ENCODE measurements at regions not wholly inside any gene's neighbourhood (a gene's known extent, or its start where the extent isn't known, plus 50 kb on each side); places are given as distances from the start of the nearest gene placed in this dataset.

DNA sequence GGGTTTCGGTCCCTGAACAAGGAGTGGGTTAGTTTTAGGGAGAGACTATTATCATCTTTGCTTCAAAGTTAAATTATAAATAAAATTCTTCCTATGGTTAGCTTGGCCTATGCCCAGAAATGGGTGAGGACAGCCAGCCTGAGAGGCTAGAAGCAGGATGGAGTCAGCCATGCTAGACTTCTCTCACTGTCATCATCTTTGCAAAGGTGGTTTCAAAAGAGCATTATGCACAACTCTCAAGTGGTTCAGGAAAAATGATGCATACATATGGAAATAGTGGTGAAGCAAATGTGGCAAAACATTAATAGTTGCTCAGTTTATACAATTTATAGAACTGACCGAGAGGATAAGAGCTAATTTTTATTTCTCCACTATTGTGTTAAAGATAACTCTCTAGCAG, 124.3 kb upstream of the FOXN2 start:
- no peak for TF ChIP-seq FOXM1 (IDR thresholded peaks at IDR 0.05; ENCODE audit: borderline replicate concordance, low read depth)
- TF ChIP-seq EP300 (IDR thresholded peaks at IDR 0.05; ENCODE audit: borderline replicate concordance): no peak
- no peak for TF ChIP-seq TCF12 (IDR thresholded peaks at IDR 0.05; ENCODE audit: low read depth)
- TF ChIP-seq, protein P1, sequence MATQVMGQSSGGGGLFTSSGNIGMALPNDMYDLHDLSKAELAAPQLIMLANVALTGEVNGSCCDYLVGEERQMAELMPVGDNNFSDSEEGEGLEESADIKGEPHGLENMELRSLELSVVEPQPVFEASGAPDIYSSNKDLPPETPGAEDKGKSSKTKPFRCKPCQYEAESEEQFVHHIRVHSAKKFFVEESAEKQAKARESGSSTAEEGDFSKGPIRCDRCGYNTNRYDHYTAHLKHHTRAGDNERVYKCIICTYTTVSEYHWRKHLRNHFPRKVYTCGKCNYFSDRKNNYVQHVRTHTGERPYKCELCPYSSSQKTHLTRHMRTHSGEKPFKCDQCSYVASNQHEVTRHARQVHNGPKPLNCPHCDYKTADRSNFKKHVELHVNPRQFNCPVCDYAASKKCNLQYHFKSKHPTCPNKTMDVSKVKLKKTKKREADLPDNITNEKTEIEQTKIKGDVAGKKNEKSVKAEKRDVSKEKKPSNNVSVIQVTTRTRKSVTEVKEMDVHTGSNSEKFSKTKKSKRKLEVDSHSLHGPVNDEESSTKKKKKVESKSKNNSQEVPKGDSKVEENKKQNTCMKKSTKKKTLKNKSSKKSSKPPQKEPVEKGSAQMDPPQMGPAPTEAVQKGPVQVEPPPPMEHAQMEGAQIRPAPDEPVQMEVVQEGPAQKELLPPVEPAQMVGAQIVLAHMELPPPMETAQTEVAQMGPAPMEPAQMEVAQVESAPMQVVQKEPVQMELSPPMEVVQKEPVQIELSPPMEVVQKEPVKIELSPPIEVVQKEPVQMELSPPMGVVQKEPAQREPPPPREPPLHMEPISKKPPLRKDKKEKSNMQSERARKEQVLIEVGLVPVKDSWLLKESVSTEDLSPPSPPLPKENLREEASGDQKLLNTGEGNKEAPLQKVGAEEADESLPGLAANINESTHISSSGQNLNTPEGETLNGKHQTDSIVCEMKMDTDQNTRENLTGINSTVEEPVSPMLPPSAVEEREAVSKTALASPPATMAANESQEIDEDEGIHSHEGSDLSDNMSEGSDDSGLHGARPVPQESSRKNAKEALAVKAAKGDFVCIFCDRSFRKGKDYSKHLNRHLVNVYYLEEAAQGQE (IDR thresholded peaks at IDR 0.05; ENCODE audit: low read depth): no peak
- TF ChIP-seq, protein P2, sequence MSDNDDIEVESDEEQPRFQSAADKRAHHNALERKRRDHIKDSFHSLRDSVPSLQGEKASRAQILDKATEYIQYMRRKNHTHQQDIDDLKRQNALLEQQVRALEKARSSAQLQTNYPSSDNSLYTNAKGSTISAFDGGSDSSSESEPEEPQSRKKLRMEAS (IDR thresholded peaks at IDR 0.05): no peak
- no peak for TF ChIP-seq NFIC (IDR thresholded peaks at IDR 0.05)
- TF ChIP-seq CREB1 (IDR thresholded peaks at IDR 0.05; ENCODE audit: low read depth): no peak
- TF ChIP-seq RAD21 (IDR thresholded peaks at IDR 0.05; ENCODE audit: low read depth): no peak
- no peak for TF ChIP-seq EGR1 (IDR thresholded peaks at IDR 0.05)
- TF ChIP-seq YY1 (IDR thresholded peaks at IDR 0.05; ENCODE audit: low read depth): no peak

DNA sequence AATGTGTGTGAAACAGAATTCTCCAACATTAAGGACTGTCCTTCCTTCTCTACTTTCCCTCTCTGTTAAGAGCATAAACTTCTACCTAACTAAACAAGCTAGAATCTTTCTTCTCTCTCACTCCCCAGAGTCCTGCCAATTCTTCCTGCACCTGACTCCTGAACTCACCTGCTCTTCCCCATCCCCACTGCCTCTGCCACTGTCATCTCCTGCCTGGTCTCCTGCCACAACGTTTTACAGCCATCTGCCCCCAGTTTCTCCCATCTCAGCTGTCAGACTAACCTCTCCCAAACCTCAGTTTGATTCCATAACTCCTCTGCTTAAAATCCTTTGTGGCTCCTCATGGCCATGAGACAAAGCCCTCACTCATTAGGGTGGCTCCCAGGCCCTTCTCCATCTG, 119.8 kb upstream of the FOXN2 start:
- TF ChIP-seq CREB1 (IDR thresholded peaks at IDR 0.05; ENCODE audit: low read depth): no peak
- TF ChIP-seq, protein P1 (IDR thresholded peaks at IDR 0.05; ENCODE audit: low read depth): no peak
- no peak for TF ChIP-seq CEBPB (IDR thresholded peaks at IDR 0.05)
- no peak for TF ChIP-seq ZBTB7A (IDR thresholded peaks at IDR 0.05; ENCODE audit: low read depth)
- TF ChIP-seq TCF12 (IDR thresholded peaks at IDR 0.05; ENCODE audit: low read depth): no peak
- TF ChIP-seq, protein P3, sequence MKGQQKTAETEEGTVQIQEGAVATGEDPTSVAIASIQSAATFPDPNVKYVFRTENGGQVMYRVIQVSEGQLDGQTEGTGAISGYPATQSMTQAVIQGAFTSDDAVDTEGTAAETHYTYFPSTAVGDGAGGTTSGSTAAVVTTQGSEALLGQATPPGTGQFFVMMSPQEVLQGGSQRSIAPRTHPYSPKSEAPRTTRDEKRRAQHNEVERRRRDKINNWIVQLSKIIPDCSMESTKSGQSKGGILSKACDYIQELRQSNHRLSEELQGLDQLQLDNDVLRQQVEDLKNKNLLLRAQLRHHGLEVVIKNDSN (IDR thresholded peaks at IDR 0.05): no peak
- no peak for TF ChIP-seq RAD21 (IDR thresholded peaks at IDR 0.05; ENCODE audit: low read depth)
- no peak for TF ChIP-seq EGR1 (IDR thresholded peaks at IDR 0.05)
- TF ChIP-seq TAF1 (IDR thresholded peaks at IDR 0.05; ENCODE audit: low read depth): no peak
- TF ChIP-seq NFIC (IDR thresholded peaks at IDR 0.05): no peak
- TF ChIP-seq, protein P2 (IDR thresholded peaks at IDR 0.05): no peak
- TF ChIP-seq YY1 (IDR thresholded peaks at IDR 0.05; ENCODE audit: low read depth): no peak

DNA sequence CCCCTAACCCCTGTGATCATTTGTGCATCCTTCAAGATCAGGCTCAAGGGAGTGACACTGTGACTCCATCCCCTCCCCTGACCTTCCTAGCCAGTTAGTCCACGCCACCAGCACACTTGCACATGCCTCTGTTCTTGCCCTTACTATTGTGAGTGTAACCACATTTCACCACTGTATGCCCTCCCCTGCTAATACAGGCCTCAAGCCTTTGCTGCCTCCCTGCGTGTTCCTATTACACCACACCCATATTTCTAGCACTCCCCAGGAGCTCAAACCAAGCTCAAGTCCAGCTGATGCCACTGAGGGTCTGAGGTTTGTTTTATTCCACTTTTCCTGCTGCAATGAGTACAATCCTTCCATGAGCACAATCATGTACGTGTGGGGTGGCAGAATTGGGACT, 119.3 kb upstream of the FOXN2 start:
- TF ChIP-seq, protein P1 (IDR thresholded peaks at IDR 0.05; ENCODE audit: low read depth): no peak
- TF ChIP-seq TAF1 (IDR thresholded peaks at IDR 0.05; ENCODE audit: low read depth) (no peak), EGR1 (IDR thresholded peaks at IDR 0.05) (no peak), CEBPB (IDR thresholded peaks at IDR 0.05) (no peak), EP300 (IDR thresholded peaks at IDR 0.05; ENCODE audit: borderline replicate concordance) (no peak), ZBTB7A (IDR thresholded peaks at IDR 0.05; ENCODE audit: low read depth) (no peak), TEAD4 (IDR thresholded peaks at IDR 0.05) (no peak), FOXM1 (IDR thresholded peaks at IDR 0.05; ENCODE audit: borderline replicate concordance, low read depth) (no peak)

DNA sequence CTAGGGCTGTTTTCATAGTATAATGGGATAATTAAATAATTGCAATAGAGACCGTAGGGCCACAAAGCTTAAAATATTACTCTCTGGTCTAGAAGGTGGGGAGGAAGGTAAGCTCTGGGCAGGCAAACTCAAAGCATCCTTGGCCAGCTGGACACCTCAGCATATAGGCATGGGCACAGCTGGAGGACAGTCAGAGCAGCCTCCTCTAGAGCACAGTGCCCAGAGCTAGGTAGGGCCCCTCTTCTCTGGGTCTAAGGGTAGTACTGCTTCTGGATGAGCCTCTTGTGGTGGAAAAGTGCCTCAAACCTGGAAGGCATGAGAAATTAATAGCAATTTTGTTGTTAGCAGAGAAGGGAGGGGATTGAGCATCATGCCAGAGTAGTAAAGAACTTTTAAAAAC, 116.9 kb upstream of the FOXN2 start:
- TF ChIP-seq EGR1 (IDR thresholded peaks at IDR 0.05) (no peak), CEBPB (IDR thresholded peaks at IDR 0.05) (no peak), CREB1 (IDR thresholded peaks at IDR 0.05; ENCODE audit: low read depth) (no peak), RAD21 (IDR thresholded peaks at IDR 0.05; ENCODE audit: low read depth) (no peak), EP300 (IDR thresholded peaks at IDR 0.05; ENCODE audit: borderline replicate concordance) (no peak), TEAD4 (IDR thresholded peaks at IDR 0.05) (no peak), TCF12 (IDR thresholded peaks at IDR 0.05; ENCODE audit: low read depth) (no peak), TAF1 (IDR thresholded peaks at IDR 0.05; ENCODE audit: low read depth) (no peak), NFIC (IDR thresholded peaks at IDR 0.05) (no peak), ZBTB7A (IDR thresholded peaks at IDR 0.05; ENCODE audit: low read depth) (no peak), YY1 (IDR thresholded peaks at IDR 0.05; ENCODE audit: low read depth) (no peak), FOXM1 (IDR thresholded peaks at IDR 0.05; ENCODE audit: borderline replicate concordance, low read depth) (no peak)
- TF ChIP-seq, protein P1 (IDR thresholded peaks at IDR 0.05; ENCODE audit: low read depth): no peak
- TF ChIP-seq, protein P2 (IDR thresholded peaks at IDR 0.05): no peak
